DMS 273 treated with DMSO at 0.1 percent for 48 hours (cell line): ENCODE measurements at regions not wholly inside any gene's neighbourhood (a gene's known extent, or its start where the extent isn't known, plus 50 kb on each side); places are given as distances from the start of the nearest gene placed in this dataset.
A peak's percentile ranks its signal among the peaks of the same experiment; 100 is the strongest.
"Not testable (repeated sequence)": the region's sequence is repeated elsewhere in the genome, so short reads cannot be mapped to it uniquely, and the experiment has no call there.

Source experiments
- DNase-seq: peaks from one replicate; lab custom pipeline; 2025; lab: John Stamatoyannopoulos, UW

- DNase-seq = no peak
Measured at GRCh38 chr12:86945685-86946196, 689.5 kb upstream of the MGAT4C start.

GRCh38 chr12:86944197-86944819, 688.1 kb upstream of the MGAT4C start:
- not testable (repeated sequence) for DNase-seq

GRCh38 chr12:86931714-86932113, 675.5 kb upstream of the MGAT4C start:
- DNase-seq = no peak

- DNase-seq = no peak
Measured at GRCh38 chr12:86929962-86930361, 673.8 kb upstream of the MGAT4C start.

- DNase-seq = no peak
Measured at GRCh38 chr12:86917121-86917520, 660.9 kb upstream of the MGAT4C start.

- peak; percentile 0 for DNase-seq
Measured at GRCh38 chr12:86914721-86915120, 658.5 kb upstream of the MGAT4C start.

- no peak for DNase-seq
Measured at GRCh38 chr12:86911973-86912372, 655.8 kb upstream of the MGAT4C start.

- no peak for DNase-seq
Measured at GRCh38 chr12:86903159-86903558, 647.0 kb upstream of the MGAT4C start.

- no peak for DNase-seq
Measured at GRCh38 chr12:86860776-86861175, 604.6 kb upstream of the MGAT4C start.

- DNase-seq = peak; percentile 23
Measured at GRCh38 chr12:86852451-86852850, 596.3 kb upstream of the MGAT4C start.

- DNase-seq = no peak
Measured at GRCh38 chr12:86838711-86839110, 582.5 kb upstream of the MGAT4C start.

- DNase-seq = no peak
Measured at GRCh38 chr12:86838260-86838659, 582.1 kb upstream of the MGAT4C start.

GRCh38 chr12:86837246-86837645, 581.1 kb upstream of the MGAT4C start:
- no peak for DNase-seq

- no peak for DNase-seq
Measured at GRCh38 chr12:86834217-86834616, 578.0 kb upstream of the MGAT4C start.

- no peak for DNase-seq
Measured at GRCh38 chr12:86827409-86827808, 571.2 kb upstream of the MGAT4C start.

GRCh38 chr12:86826051-86826450, 569.9 kb upstream of the MGAT4C start:
- no peak for DNase-seq

GRCh38 chr12:86801439-86801838, 545.2 kb upstream of the MGAT4C start:
- no peak for DNase-seq

GRCh38 chr12:86799616-86800015, 543.4 kb upstream of the MGAT4C start:
- no peak for DNase-seq

GRCh38 chr12:86796550-86796949, 540.4 kb upstream of the MGAT4C start:
- no peak for DNase-seq

- no peak for DNase-seq
Measured at GRCh38 chr12:86788661-86789060, 532.5 kb upstream of the MGAT4C start.

- no peak for DNase-seq
Measured at GRCh38 chr12:86787419-86787818, 531.2 kb upstream of the MGAT4C start.

- no peak for DNase-seq
Measured at GRCh38 chr12:86777325-86777724, 521.1 kb upstream of the MGAT4C start.

GRCh38 chr12:86774841-86775388, 518.7 kb upstream of the MGAT4C start:
- no peak for DNase-seq

GRCh38 chr12:86772696-86773095, 516.5 kb upstream of the MGAT4C start:
- no peak for DNase-seq
